ENCODE measurements at regions not wholly inside any gene's neighbourhood (a gene's known extent, or its start where the extent isn't known, plus 50 kb on each side); places are given as distances from the start of the nearest gene placed in this dataset.

GRCh38 chr2:78264130-78264529, 742.0 kb upstream of the LRRTM4 start:
- H3K27ac ChIP-seq, result no peak overlapping the region
- TF ChIP-seq ZFX (IDR thresholded peaks at IDR 0.05; ENCODE audit: borderline replicate concordance) (no peak), CTCF (IDR thresholded peaks at IDR 0.05) (no peak)

- H3K27ac ChIP-seq, result no peak overlapping the region
- no peak for TF ChIP-seq ZFX (IDR thresholded peaks at IDR 0.05; ENCODE audit: borderline replicate concordance)
- TF ChIP-seq CTCF (IDR thresholded peaks at IDR 0.05), result no peak
Observed at GRCh38 chr2:78281164-78281563, 744.3 kb upstream of the REG3G start.

DNA sequence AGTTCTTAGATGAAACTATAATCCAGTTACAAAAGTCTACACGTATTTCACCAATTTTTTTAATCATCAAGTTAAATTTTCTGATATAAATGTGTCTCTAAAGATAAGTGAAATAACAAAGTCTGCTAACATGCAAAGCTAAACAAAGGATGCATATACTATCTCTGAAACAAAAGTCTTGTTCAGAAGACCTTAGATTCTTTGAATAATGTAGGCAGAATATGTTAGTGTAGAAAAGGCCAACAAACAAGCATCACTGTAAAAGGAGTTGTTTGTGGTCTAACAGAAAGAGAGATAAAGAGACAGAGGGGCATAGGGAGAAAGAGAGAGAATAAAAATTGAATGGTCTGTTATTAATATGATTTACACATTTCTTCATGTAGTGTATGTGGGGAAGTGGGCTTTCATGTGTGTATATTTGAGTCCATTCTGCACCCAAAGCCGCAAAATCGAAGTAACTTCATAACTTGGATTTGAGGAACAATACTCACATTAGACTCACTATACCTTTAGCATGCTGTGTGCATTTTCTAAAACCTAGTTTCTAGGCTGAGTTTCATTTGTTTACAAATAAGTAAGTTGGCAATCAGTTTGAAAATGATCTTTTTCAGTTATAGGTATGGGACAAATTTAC, 734.8 kb upstream of the REG3G start:
- TF ChIP-seq CTCF (IDR thresholded peaks at IDR 0.05) (no peak), ZFX (IDR thresholded peaks at IDR 0.05; ENCODE audit: borderline replicate concordance) (no peak)
- H3K27ac ChIP-seq, result no peak overlapping the region

DNA sequence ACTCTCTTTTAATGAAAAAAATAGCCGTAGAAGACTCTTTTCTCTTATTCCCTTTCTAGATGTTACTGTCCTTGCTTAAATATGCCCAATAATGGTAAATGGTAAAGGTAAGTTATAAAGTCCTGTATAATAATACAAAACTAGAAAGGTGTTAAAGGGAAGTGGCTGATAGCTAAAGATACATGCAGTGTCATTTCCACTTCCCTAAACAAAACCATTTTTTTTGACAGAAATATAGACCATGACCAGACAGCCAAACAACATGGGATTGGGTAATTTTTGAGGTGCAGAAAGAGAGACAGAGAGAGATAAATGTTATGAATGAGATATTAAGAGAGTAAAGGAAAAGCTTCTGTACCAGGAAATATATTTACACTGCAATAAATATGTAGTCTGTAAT, 731.7 kb upstream of the REG3G start:
- H3K27ac ChIP-seq, result no peak overlapping the region
- TF ChIP-seq ZFX (IDR thresholded peaks at IDR 0.05; ENCODE audit: borderline replicate concordance) (no peak), CTCF (IDR thresholded peaks at IDR 0.05) (no peak)

GRCh38 chr2:78301166-78301789, 724.2 kb upstream of the REG3G start:
- H3K27ac ChIP-seq, result no peak overlapping the region
- no peak for TF ChIP-seq ZFX (IDR thresholded peaks at IDR 0.05; ENCODE audit: borderline replicate concordance)
- no peak for TF ChIP-seq CTCF (IDR thresholded peaks at IDR 0.05)

GRCh38 chr2:78304678-78305077, 720.8 kb upstream of the REG3G start:
- no peak overlapping the region for H3K27ac ChIP-seq
- TF ChIP-seq CTCF (IDR thresholded peaks at IDR 0.05) (no peak), ZFX (IDR thresholded peaks at IDR 0.05; ENCODE audit: borderline replicate concordance) (no peak)

DNA sequence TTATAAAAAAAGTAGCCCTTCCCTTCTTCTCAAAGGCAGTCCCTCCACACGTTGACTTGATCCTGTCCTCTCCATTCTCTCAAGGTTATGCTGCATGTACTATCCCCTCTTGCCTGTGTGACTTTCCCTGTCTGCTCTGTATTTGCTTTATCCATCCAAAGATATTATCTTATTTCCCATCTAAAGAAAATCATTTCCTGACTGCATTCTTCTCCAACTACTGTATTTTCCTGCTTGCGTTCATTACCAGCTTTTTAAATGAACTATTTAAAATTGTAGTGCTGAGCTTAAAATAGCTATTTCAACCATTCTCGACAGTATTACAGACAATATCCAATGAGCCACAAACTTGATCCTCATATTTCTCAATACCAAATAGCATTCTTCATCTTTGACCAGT, 716.0 kb upstream of the REG3G start:
- no peak overlapping the region for H3K27ac ChIP-seq

More for the DNA sequence above, 716.0 kb upstream of the REG3G start:
- TF ChIP-seq ZFX (IDR thresholded peaks at IDR 0.05; ENCODE audit: borderline replicate concordance) (no peak), CTCF (IDR thresholded peaks at IDR 0.05) (no peak)
